HFF-Myc (cell line): ENCODE measurements at regions not wholly inside any gene's neighbourhood (a gene's known extent, or its start where the extent isn't known, plus 50 kb on each side); places are given as distances from the start of the nearest gene placed in this dataset.

Source experiments
- DNase-seq: peaks from one replicate; pipeline ENCODE4 v3.0.0-alpha.2; 2011; ENCODE audit warnings: low read depth; ENCODE audit errors: extremely low read depth
- H3K4me3 ChIP-seq: replicated peaks from 2 replicates; pipeline ENCODE4 v1.5.1; 2011; ENCODE audit warnings: low read depth, mild to moderate bottlenecking, control low read depth, low read length
- TF ChIP-seq, protein P1 (sequence below): IDR thresholded peaks from 2 replicates; pipeline ENCODE4 v1.5.1; 2012; ENCODE audit warnings: mild to moderate bottlenecking, low read depth, low read length, control low read depth; ENCODE audit errors: missing control alignments

DNA sequence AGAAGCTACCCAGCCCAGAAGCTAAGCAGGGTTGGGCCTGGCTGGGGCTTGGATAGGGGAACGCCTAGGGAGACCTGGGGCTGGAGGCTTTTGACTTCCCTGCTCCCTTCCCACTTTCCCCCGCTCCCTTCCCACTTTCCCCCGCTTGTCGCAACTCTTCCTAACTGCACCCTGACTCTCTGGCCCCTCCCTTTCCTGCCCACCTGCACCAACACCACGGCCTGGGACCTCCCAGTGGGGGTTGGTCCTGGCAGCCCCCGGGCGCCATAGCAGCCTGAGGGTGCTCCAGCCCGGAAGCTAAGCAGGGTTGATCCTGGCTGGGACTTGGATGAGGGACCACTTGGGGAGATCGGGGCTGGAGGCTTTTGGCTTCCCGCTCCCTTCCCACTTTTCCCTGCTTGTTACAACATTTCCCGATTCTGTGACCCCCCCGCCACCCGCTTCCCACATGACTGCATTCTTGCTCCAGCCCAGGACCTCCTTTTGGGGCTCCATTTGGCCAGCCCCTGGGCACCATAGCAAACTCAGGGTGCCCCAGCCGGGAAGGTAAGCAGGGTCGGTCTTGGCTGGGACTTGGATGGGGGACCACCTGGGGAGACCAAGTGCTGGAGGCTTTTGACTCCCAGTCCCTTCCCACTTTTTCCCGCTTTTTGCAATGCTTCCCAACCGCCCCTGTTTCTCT, 2287.0 kb downstream of the TP53TG3F start:
- TF ChIP-seq, protein P1, sequence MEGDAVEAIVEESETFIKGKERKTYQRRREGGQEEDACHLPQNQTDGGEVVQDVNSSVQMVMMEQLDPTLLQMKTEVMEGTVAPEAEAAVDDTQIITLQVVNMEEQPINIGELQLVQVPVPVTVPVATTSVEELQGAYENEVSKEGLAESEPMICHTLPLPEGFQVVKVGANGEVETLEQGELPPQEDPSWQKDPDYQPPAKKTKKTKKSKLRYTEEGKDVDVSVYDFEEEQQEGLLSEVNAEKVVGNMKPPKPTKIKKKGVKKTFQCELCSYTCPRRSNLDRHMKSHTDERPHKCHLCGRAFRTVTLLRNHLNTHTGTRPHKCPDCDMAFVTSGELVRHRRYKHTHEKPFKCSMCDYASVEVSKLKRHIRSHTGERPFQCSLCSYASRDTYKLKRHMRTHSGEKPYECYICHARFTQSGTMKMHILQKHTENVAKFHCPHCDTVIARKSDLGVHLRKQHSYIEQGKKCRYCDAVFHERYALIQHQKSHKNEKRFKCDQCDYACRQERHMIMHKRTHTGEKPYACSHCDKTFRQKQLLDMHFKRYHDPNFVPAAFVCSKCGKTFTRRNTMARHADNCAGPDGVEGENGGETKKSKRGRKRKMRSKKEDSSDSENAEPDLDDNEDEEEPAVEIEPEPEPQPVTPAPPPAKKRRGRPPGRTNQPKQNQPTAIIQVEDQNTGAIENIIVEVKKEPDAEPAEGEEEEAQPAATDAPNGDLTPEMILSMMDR = no peak
- no peak for DNase-seq
- no peak overlapping the region for H3K4me3 ChIP-seq

DNA sequence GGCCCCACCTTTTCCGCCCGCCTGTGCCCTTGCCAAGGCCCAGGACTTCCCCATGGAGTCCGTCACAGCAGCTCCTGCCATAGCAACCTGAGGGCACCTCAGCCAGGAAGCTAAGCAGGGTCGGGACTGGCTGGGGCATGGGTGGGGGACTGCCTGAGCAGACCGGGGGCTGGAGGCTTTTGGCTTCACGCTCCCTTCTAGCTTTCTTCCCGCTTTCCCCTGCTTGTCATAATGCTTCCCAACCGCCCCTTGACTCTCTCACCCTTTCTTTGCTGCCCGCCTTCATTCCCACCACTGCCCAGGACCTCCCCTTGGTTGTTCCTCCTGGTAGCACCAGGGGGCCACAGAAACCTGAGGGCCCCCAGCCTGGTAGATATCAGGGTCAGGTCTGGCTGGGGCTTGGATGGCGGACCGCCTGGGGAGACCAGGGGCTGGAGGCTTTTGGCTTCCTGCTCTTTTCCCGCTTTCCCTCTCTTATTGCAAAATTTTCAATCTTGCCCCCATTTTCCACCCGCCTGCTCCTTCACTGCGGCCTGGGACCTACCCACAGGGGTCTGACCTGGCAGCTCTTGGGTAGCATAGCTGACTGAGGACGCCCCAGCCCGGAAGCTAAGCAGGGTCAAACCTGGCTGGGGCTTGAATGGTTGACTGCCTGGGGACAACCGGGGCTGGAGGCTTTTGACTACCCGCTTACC, 2287.7 kb downstream of the TP53TG3F start:
- no peak overlapping the region for H3K4me3 ChIP-seq
- DNase-seq = no peak
- TF ChIP-seq, protein P1 = no peak

DNA sequence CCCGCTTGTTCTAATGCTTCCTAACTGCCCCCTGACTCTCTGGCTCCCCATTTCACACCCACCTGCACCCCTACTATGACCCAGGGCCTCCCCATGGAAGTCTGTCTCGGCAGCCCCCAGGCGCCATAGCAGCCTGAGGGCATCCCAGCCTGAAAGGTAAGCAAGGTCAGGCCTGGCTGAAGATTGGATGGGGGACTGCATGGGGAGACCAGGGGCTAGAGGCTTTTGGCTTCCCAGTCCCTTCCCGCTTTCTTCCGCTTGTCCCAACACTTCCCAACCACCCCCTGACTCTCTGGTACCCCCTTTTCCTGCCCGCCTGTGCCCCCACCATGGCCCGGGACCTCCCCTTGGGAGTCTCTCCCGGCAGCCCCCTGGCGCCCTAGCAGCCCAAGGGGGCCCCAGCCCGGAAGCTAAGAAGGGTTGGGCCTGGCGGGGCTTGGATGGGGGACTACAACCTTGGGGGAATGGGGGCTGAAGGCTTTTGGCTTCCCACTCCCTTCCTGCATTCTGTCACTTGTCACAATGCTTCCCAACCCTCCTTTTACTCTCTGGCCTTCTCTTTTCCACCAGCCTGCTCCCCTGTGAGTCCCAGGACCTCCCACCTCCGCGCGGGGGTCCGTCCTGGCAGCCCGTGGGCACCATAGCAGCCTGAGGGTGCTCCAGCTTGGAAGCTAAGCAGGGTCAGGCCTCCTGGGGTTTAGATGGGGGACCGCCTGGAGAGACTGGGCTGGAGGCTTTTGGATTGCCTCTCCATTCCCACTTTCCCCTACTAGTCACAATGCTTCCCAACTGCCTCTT, 2288.4 kb downstream of the TP53TG3F start:
- no peak for DNase-seq
- TF ChIP-seq, protein P1 = no peak

DNA sequence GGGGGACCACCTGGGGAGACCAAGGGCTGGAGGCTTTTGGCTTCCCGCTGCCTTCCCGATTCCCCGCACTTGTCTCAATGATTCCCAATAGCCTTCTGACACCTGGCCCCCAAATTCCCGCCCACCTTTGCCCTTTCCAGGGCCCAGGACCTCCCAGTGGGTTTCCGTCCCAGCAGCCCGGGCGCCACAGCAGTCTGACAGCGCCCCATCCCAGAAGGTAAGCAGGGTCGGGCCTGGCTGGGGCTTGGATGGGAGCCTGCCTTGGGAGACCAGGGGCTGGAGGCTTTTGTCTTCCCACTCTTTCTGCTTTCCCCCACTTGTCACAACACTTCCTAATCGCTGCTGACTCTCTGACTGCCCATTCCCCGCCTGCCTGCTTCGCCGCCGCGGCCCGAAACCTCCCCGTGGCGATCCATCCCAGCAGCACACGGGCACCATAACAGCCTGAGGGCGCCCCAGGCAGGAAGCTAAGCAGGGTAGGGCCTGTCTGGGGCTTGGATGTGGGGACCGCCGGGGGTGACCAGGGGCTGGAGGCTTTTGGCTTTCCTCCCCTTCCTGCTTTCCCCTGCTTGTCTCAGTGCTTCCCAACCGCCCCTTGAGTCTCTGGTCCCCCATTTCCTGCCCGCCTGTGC, 2289.3 kb downstream of the TP53TG3F start:
- DNase-seq = no peak
- TF ChIP-seq, protein P1 = no peak
- no peak overlapping the region for H3K4me3 ChIP-seq

More for the DNA sequence above, 2288.4 kb downstream of the TP53TG3F start:
- no peak overlapping the region for H3K4me3 ChIP-seq

DNA sequence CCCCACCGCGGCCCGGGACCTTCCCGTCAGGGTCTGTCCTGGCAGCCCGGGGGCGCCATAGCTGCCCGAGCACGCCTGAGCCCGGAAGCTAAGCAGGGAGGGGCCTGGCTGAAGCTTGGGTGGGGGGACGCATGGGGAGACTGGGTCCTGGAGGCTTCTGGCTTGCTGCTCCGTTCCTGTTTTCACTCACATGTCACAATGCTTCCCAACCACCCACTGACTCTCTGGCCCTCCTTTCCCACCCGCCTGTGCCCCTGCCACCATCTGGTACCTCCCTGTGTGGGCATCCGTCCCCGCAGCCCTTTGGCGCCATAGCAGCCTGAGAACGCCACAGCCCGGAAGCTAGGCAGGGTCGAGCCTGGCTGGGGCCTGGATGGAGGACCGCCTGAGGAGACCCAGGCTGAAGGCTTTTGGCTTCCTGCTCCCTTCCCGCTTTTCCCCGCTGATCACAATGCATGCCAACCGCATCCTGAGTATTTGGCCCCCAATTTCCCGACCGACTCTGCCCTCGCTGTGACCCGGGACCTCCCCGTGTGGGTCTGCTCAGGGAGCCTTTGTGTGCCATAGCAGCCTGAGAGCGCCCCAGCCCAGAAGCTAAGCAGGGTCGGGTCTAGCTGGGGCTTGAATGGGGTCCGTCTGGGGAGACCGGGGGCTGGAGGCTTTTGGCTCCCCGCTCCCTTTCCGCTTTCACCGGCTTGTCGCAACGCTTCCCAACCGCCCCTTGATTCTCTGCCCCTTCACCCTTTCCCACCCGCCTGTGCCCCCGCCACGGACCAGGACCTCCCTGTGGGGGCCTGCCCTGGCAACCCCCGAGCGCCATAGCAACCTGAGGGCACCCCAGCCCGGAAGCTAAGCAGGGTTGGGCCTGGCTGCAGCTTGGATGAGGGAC, 2290.1 kb downstream of the TP53TG3F start:
- TF ChIP-seq, protein P1 = no peak
- no peak overlapping the region for H3K4me3 ChIP-seq
- no peak for DNase-seq

DNA sequence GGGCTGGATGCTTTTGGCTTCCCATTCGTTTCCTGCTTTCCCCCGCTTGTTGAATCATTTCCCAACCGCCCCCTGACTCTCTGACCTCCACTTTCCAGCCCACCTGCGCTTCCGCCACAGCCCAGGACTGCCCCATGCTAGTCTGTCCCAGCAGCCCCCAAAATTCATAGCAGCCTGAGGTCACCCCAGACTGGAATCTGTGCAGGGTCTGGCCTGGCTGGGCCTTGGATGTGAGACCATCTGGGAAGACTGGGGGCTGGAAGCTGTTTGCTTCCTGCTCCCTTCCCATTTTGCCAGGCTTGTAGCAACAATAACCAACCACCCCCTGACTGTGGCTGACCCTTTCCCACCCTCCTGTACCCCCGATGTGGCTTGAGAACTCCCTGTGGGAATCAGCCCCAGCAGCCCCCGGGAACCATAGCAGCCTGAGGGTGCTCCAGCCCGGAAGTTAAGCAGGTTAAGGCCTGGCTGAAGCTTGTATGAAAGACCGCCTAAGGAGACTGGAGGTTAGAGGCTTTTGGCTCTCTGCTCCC, 2290.8 kb downstream of the TP53TG3F start:
- DNase-seq = no peak
- no peak overlapping the region for H3K4me3 ChIP-seq
- TF ChIP-seq, protein P1 = no peak
